Peyer's patch (tissue), 4 donors: ENCODE measurements at regions not wholly inside any gene's neighbourhood (a gene's known extent, or its start where the extent isn't known, plus 50 kb on each side); places are given as distances from the start of the nearest gene placed in this dataset.

ENCODE experiments used
- DNase-seq, 3 donors: peaks; one replicate each; pipeline ENCODE4 v3.0.0-alpha.2; 2017 to 2019
- H3K27ac ChIP-seq, 4 donors: fragments of 200-600 bp; sonication (generic); one replicate each; pipeline ENCODE4 v1.5.1; 2016 to 2019
- H3K27me3 ChIP-seq, 2 donors: fragments of 200-600 bp; sonication (generic); one replicate each; pipeline ENCODE4 v1.5.1; 2019
- H3K36me3 ChIP-seq, 3 donors: fragments of 200-600 bp; sonication (generic); one replicate each; pipeline ENCODE4 v1.5.1; 2016 to 2019
- H3K4me1 ChIP-seq, 4 donors: fragments of 200-600 bp; sonication (generic); one replicate each; pipeline ENCODE4 v1.5.1; 2016 to 2019
- H3K4me3 ChIP-seq, 4 donors: fragments of 200-600 bp; sonication (generic); 1 replicate in 3 of 4; 2 replicates in 1 of 4; pipeline ENCODE4 v1.5.1; 2016 to 2019; ENCODE audit warnings: mild to moderate bottlenecking in 1 of 4
- H3K9me3 ChIP-seq, 4 donors: fragments of 200-600 bp; sonication (generic); one replicate each; pipeline ENCODE4 v1.5.1; 2016 to 2019; ENCODE audit warnings: mild to moderate bottlenecking in 1 of 4
- CTCF ChIP-seq, 6 experiments: fragments of 450-650 bp in 4 of 6; fragments of 200-600 bp in 2 of 6; sonication (generic) in 1 of 6; IDR thresholded peaks; one replicate each; pipeline ENCODE4 v1.5.1; 2017 to 2019; ENCODE audit warnings: antibody characterized with exemption in 6 of 6, mild to moderate bottlenecking in 3 of 6, moderate library complexity in 1 of 6
- POLR2A ChIP-seq, 2 donors: fragments of 450-650 bp; IDR thresholded peaks; one replicate each; pipeline ENCODE4 v1.5.1; 2017; ENCODE audit warnings: antibody characterized with exemption in 2 of 2, mild to moderate bottlenecking in 2 of 2, moderate library complexity in 2 of 2

- TF ChIP-seq CTCF (IDR thresholded peaks at IDR 0.05) (no peak), POLR2A (IDR thresholded peaks at IDR 0.05) (no peak)
- H3K9me3 ChIP-seq, result no peaks in the 10 kb centered on the region
- H3K4me1 ChIP-seq, result no peaks in the 10 kb centered on the region
- no peak overlapping the region for H3K4me3 ChIP-seq
- no peak overlapping the region for H3K27ac ChIP-seq
- no peak for DNase-seq
- no peaks in the 10 kb centered on the region for H3K36me3 ChIP-seq
- no peaks in the 10 kb centered on the region for H3K27me3 ChIP-seq
Observed at GRCh38 chr4:33881176-33881575, 2363.1 kb downstream of the ARAP2 start.

- Histone ChIP-seq H3K4me3 (no peak overlapping the region), H3K36me3 (no peaks in the 10 kb centered on the region), H3K27ac (no peak overlapping the region), H3K4me1 (no peaks in the 10 kb centered on the region), H3K27me3 (no peaks in the 10 kb centered on the region), H3K9me3 (no peaks in the 10 kb centered on the region)
- TF ChIP-seq CTCF (IDR thresholded peaks at IDR 0.05) (no peak), POLR2A (IDR thresholded peaks at IDR 0.05) (no peak)
- DNase-seq, result no peak
Observed at GRCh38 chr4:33882246-33882990, 2361.9 kb downstream of the ARAP2 start.

GRCh38 chr4:33883111-33883510 lies 2361.2 kb downstream of the ARAP2 start:
- no peaks in the 10 kb centered on the region for H3K27me3 ChIP-seq
- no peak overlapping the region for H3K4me3 ChIP-seq
- no peaks in the 10 kb centered on the region for H3K36me3 ChIP-seq
- no peak for TF ChIP-seq CTCF (IDR thresholded peaks at IDR 0.05)
- no peak for TF ChIP-seq POLR2A (IDR thresholded peaks at IDR 0.05)
- H3K27ac ChIP-seq, result no peak overlapping the region
- no peaks in the 10 kb centered on the region for H3K4me1 ChIP-seq
- no peak for DNase-seq
- H3K9me3 ChIP-seq, result no peaks in the 10 kb centered on the region

GRCh38 chr4:33886356-33886755 lies 2358.0 kb downstream of the ARAP2 start:
- Histone ChIP-seq H3K9me3 (no peaks in the 10 kb centered on the region), H3K36me3 (no peaks in the 10 kb centered on the region), H3K27ac (no peak overlapping the region), H3K4me1 (no peaks in the 10 kb centered on the region), H3K4me3 (no peak overlapping the region), H3K27me3 (no peaks in the 10 kb centered on the region)
- no peak for DNase-seq
- TF ChIP-seq CTCF (IDR thresholded peaks at IDR 0.05), result no peak
- TF ChIP-seq POLR2A (IDR thresholded peaks at IDR 0.05), result no peak

- Histone ChIP-seq H3K9me3 (no peaks in the 10 kb centered on the region), H3K4me1 (no peaks in the 10 kb centered on the region), H3K27me3 (no peaks in the 10 kb centered on the region), H3K4me3 (no peak overlapping the region), H3K27ac (no peak overlapping the region), H3K36me3 (no peaks in the 10 kb centered on the region)
- DNase-seq, result no peak
- TF ChIP-seq CTCF (IDR thresholded peaks at IDR 0.05), result no peak
- TF ChIP-seq POLR2A (IDR thresholded peaks at IDR 0.05), result no peak
Observed at GRCh38 chr4:33890841-33891240, 2353.5 kb downstream of the ARAP2 start.

- Histone ChIP-seq H3K4me1 (no peaks in the 10 kb centered on the region), H3K27ac (no peak overlapping the region), H3K4me3 (no peak overlapping the region), H3K27me3 (no peaks in the 10 kb centered on the region), H3K9me3 (no peaks in the 10 kb centered on the region), H3K36me3 (no peaks in the 10 kb centered on the region)
- DNase-seq, result no peak
- TF ChIP-seq CTCF (IDR thresholded peaks at IDR 0.05), result no peak
- TF ChIP-seq POLR2A (IDR thresholded peaks at IDR 0.05), result no peak
Observed at GRCh38 chr4:33911959-33912358, 2332.4 kb downstream of the ARAP2 start.
